MM.1S (cell line): ENCODE measurements at regions not wholly inside any gene's neighbourhood (a gene's known extent, or its start where the extent isn't known, plus 50 kb on each side); places are given as distances from the start of the nearest gene placed in this dataset.

Source experiments
- DNase-seq: peaks from one replicate; pipeline ENCODE4 v3.0.0-alpha.2; 2015
- H2AFZ ChIP-seq: fragments of 300-600 bp; sonication (generic); 2 replicates; pipeline ENCODE4 v1.6.0; 2016; ENCODE audit warnings: antibody characterized with exemption, low read length
- H3F3A ChIP-seq: fragments of 300-600 bp; sonication (generic); 2 replicates; pipeline ENCODE4 v1.6.1; 2016; ENCODE audit warnings: mild to moderate bottlenecking, antibody characterized with exemption, low read length, moderate library complexity, mixed read lengths; ENCODE audit not compliant: insufficient read depth
- H3K27ac ChIP-seq: fragments of 300-600 bp; sonication (generic); 2 replicates; pipeline ENCODE4 v1.5.1; 2016; ENCODE audit warnings: mild to moderate bottlenecking, low read length
- H3K27me3 ChIP-seq: fragments of 300-600 bp; sonication (generic); replicated peaks from 2 replicates; pipeline ENCODE4 v1.6.0; 2016; ENCODE audit warnings: low read length; ENCODE audit not compliant: insufficient read depth
- H3K36me3 ChIP-seq: fragments of 300-600 bp; sonication (generic); replicated peaks from 2 replicates; pipeline ENCODE4 v1.6.1; 2016; ENCODE audit warnings: mild to moderate bottlenecking, low read length, mixed read lengths; ENCODE audit not compliant: insufficient read depth
- H3K4me1 ChIP-seq: fragments of 300-600 bp; sonication (generic); 2 replicates; pipeline ENCODE4 v1.6.1; 2016; ENCODE audit warnings: low read length, mixed read lengths
- H3K4me2 ChIP-seq: fragments of 300-600 bp; sonication (generic); 2 replicates; pipeline ENCODE4 v1.6.0; 2016; ENCODE audit warnings: low read depth, low read length
- H3K4me3 ChIP-seq: fragments of 300-600 bp; sonication (generic); 2 replicates; pipeline ENCODE4 v1.5.1; 2016; ENCODE audit warnings: low read length, mixed read lengths
- H3K79me2 ChIP-seq: fragments of 300-600 bp; sonication (generic); 2 replicates; pipeline ENCODE4 v1.6.1; 2016; ENCODE audit warnings: mixed run types, low read length, mixed read lengths
- H3K9ac ChIP-seq: fragments of 300-600 bp; sonication (generic); 2 replicates; pipeline ENCODE4 v1.6.1; 2016; ENCODE audit warnings: low read length, mixed read lengths
- H3K9me2 ChIP-seq: fragments of 300-600 bp; sonication (generic); replicated peaks from 2 replicates; pipeline ENCODE4 v1.6.1; 2016; ENCODE audit warnings: mild to moderate bottlenecking, low read length, mixed read lengths; ENCODE audit not compliant: insufficient read depth
- H3K9me3 ChIP-seq: fragments of 300-600 bp; sonication (generic); replicated peaks from 2 replicates; pipeline ENCODE4 v1.6.1; 2016; ENCODE audit warnings: mild to moderate bottlenecking, low read length, mixed read lengths; ENCODE audit not compliant: insufficient read depth
- H4K20me1 ChIP-seq: fragments of 300-600 bp; sonication (generic); 2 replicates; pipeline ENCODE4 v1.6.1; 2016; ENCODE audit warnings: mild to moderate bottlenecking, low read length, moderate library complexity, mixed read lengths; ENCODE audit not compliant: insufficient read depth
- CTCF ChIP-seq: fragments of 300-600 bp; sonication (generic); IDR thresholded peaks from 2 replicates; pipeline ENCODE4 v1.5.1; 2016; ENCODE audit warnings: antibody characterized with exemption, low read length, mixed read lengths
- EZH2 ChIP-seq: fragments of 300-600 bp; sonication (generic); optimal IDR thresholded peaks from 2 replicates; pipeline ENCODE3; 2017; ENCODE audit warnings: low read depth, mild to moderate bottlenecking, antibody characterized with exemption, low read length, mixed read lengths
- EZH2phosphoT487 ChIP-seq: fragments of 300-600 bp; sonication (generic); IDR thresholded peaks from 2 replicates; pipeline ENCODE4 v1.6.1; 2018; ENCODE audit warnings: antibody characterized with exemption, low read length

GRCh38 chr7:41048771-41049170, 654.1 kb downstream of the INHBA start:
- no peaks in the 10 kb centered on the region for H3K27me3 ChIP-seq
- no peaks in the 10 kb centered on the region for H4K20me1 ChIP-seq
- no peak for DNase-seq
- no peak overlapping the region for H3K9ac ChIP-seq
- no peaks in the 10 kb centered on the region for H3K4me1 ChIP-seq
- H3K36me3 ChIP-seq = no peaks in the 10 kb centered on the region
- no peak overlapping the region for H3K4me3 ChIP-seq
- no peaks in the 10 kb centered on the region for H3K9me2 ChIP-seq
- H2AFZ ChIP-seq = no peak overlapping the region
- no peak overlapping the region for H3K27ac ChIP-seq
- no peak overlapping the region for H3K4me2 ChIP-seq
- H3K79me2 ChIP-seq = no peaks in the 10 kb centered on the region
- no peaks in the 10 kb centered on the region for H3K9me3 ChIP-seq
- H3F3A ChIP-seq = no peaks in the 10 kb centered on the region
- TF ChIP-seq EZH2 (no peak), CTCF (no peak), EZH2phosphoT487 (no peak)

- no peak overlapping the region for H2AFZ ChIP-seq
- H3K4me2 ChIP-seq = no peak overlapping the region
- no peak overlapping the region for H3K9ac ChIP-seq
- H3K27ac ChIP-seq = no peak overlapping the region
- no peaks in the 10 kb centered on the region for H3F3A ChIP-seq
- H3K9me3 ChIP-seq = no peaks in the 10 kb centered on the region
- H3K36me3 ChIP-seq = no peaks in the 10 kb centered on the region
- H3K4me1 ChIP-seq = no peaks in the 10 kb centered on the region
- H3K4me3 ChIP-seq = no peak overlapping the region
- no peaks in the 10 kb centered on the region for H3K27me3 ChIP-seq
- H3K9me2 ChIP-seq = no peaks in the 10 kb centered on the region
- no peaks in the 10 kb centered on the region for H4K20me1 ChIP-seq
- H3K79me2 ChIP-seq = no peaks in the 10 kb centered on the region
- TF ChIP-seq EZH2phosphoT487 = no peak
- no peak for TF ChIP-seq EZH2
- TF ChIP-seq CTCF = no peak
- no peak for DNase-seq
These were observed 655.1 kb downstream of the INHBA start for GRCh38 chr7:41047789-41048191.

- H3K9me3 ChIP-seq = no peaks in the 10 kb centered on the region
- H3K4me1 ChIP-seq = no peaks in the 10 kb centered on the region
- no peak overlapping the region for H2AFZ ChIP-seq
- no peak overlapping the region for H3K9ac ChIP-seq
- TF ChIP-seq EZH2phosphoT487 (no peak), CTCF (no peak), EZH2 (no peak)
- H3K79me2 ChIP-seq = no peaks in the 10 kb centered on the region
- H3K4me2 ChIP-seq = no peak overlapping the region
- no peaks in the 10 kb centered on the region for H3K9me2 ChIP-seq
- H3K36me3 ChIP-seq = no peaks in the 10 kb centered on the region
- H3F3A ChIP-seq = no peaks in the 10 kb centered on the region
- no peak overlapping the region for H3K4me3 ChIP-seq
- H3K27me3 ChIP-seq = no peaks in the 10 kb centered on the region
- H3K27ac ChIP-seq = no peak overlapping the region
- no peaks in the 10 kb centered on the region for H4K20me1 ChIP-seq
- DNase-seq = no peak
These were observed 655.7 kb downstream of the INHBA start for GRCh38 chr7:41047211-41047610.

- H3K79me2 ChIP-seq = no peaks in the 10 kb centered on the region
- no peaks in the 10 kb centered on the region for H3K36me3 ChIP-seq
- no peak for DNase-seq
- no peaks in the 10 kb centered on the region for H4K20me1 ChIP-seq
- H3K4me3 ChIP-seq = no peak overlapping the region
- H3F3A ChIP-seq = no peaks in the 10 kb centered on the region
- no peaks in the 10 kb centered on the region for H3K4me1 ChIP-seq
- TF ChIP-seq EZH2phosphoT487 (no peak), EZH2 (no peak), CTCF (no peak)
- H3K9me3 ChIP-seq = no peaks in the 10 kb centered on the region
- no peak overlapping the region for H2AFZ ChIP-seq
- H3K9me2 ChIP-seq = no peaks in the 10 kb centered on the region
- no peaks in the 10 kb centered on the region for H3K27me3 ChIP-seq
- no peak overlapping the region for H3K4me2 ChIP-seq
- H3K27ac ChIP-seq = no peak overlapping the region
- no peak overlapping the region for H3K9ac ChIP-seq
These were observed 656.1 kb downstream of the INHBA start for GRCh38 chr7:41046776-41047175.
